SK-N-SH treated with all-trans-retinoic acid at 6 μM for 48 hours (cell line): ENCODE measurements at regions not wholly inside any gene's neighbourhood (a gene's known extent, or its start where the extent isn't known, plus 50 kb on each side); places are given as distances from the start of the nearest gene placed in this dataset.

Experiments used
- ATAC-seq: fragments of 200-7000 bp; cut with Tn5 transposase; 3 replicates; pipeline ENCODE4 v1.9.1; 2020; ENCODE audit warnings: mild to moderate bottlenecking, moderate library complexity
- ARNTL ChIP-seq: fragments of 450-650 bp; formaldehyde crosslinking; IDR thresholded peaks from 2 replicates; pipeline ENCODE4 v1.5.0; 2020; ENCODE audit warnings: low read depth, mild to moderate bottlenecking, moderate library complexity, borderline replicate concordance
- BACH2 ChIP-seq: fragments of 250-450 bp; sonication (Bioruptor Pico); IDR thresholded peaks from 2 replicates; pipeline ENCODE4 v1.9.0; 2021; ENCODE audit warnings: mild to moderate bottlenecking, borderline replicate concordance
- CSDC2 ChIP-seq: fragments of 250-450 bp; sonication (Bioruptor Pico); IDR thresholded peaks from 2 replicates; pipeline ENCODE4 v1.5.0; 2020; ENCODE audit warnings: mild to moderate bottlenecking, moderate library complexity
- ESRRG ChIP-seq: fragments of 250-450 bp; sonication (Bioruptor Pico); IDR thresholded peaks from 2 replicates; pipeline ENCODE4 v1.6.1; 2021; ENCODE audit warnings: mild to moderate bottlenecking
- GLIS3 ChIP-seq: fragments of 250-450 bp; sonication (Bioruptor Pico); IDR thresholded peaks from 2 replicates; pipeline ENCODE4 v1.5.0; 2020; ENCODE audit warnings: mild to moderate bottlenecking, moderate library complexity
- OSR1 ChIP-seq: fragments of 250-450 bp; sonication (Bioruptor Pico); IDR thresholded peaks from 2 replicates; pipeline ENCODE4 v1.8.0; 2022; ENCODE audit warnings: moderate library complexity, mild to moderate bottlenecking, inconsistent platforms
- RARB ChIP-seq: fragments of 250-450 bp; sonication (Bioruptor Pico); IDR thresholded peaks from 2 replicates; pipeline ENCODE4 v1.8.0; 2021; ENCODE audit warnings: mild to moderate bottlenecking, moderate library complexity
- SNAI2 ChIP-seq: fragments of 250-450 bp; sonication (Bioruptor Pico); IDR thresholded peaks from 2 replicates; pipeline ENCODE4 v1.5.0; 2020; ENCODE audit warnings: mild to moderate bottlenecking, moderate library complexity
- TCF4 ChIP-seq: fragments of 250-450 bp; sonication (Bioruptor Pico); IDR thresholded peaks from 2 replicates; pipeline ENCODE4 v1.8.0; 2021; ENCODE audit warnings: mild to moderate bottlenecking, moderate library complexity, borderline replicate concordance
- TOX ChIP-seq: fragments of 250-450 bp; sonication (Bioruptor Pico); IDR thresholded peaks from 2 replicates; pipeline ENCODE4 v1.8.0; 2021; ENCODE audit warnings: mild to moderate bottlenecking, moderate library complexity, borderline replicate concordance
- ZC3H10 ChIP-seq: fragments of 250-450 bp; sonication (Bioruptor Pico); IDR thresholded peaks from 2 replicates; pipeline ENCODE4 v1.5.1; 2021; ENCODE audit warnings: mild to moderate bottlenecking, moderate library complexity
- ZFP3 ChIP-seq: fragments of 250-450 bp; sonication (Bioruptor Pico); IDR thresholded peaks from 2 replicates; pipeline ENCODE4 v1.5.0; 2020; ENCODE audit warnings: mild to moderate bottlenecking, moderate library complexity
- ZFP30 ChIP-seq: fragments of 450-650 bp; formaldehyde crosslinking; IDR thresholded peaks from 2 replicates; pipeline ENCODE4 v1.5.0; 2022; ENCODE audit warnings: mild to moderate bottlenecking, moderate library complexity
- ZNF565 ChIP-seq: fragments of 450-650 bp; formaldehyde crosslinking; conservative IDR thresholded peaks from 2 replicates; pipeline ENCODE4 v1.5.0; 2020; ENCODE audit warnings: low read depth, mild to moderate bottlenecking, moderate library complexity
- ZNF70 ChIP-seq: fragments of 450-650 bp; formaldehyde crosslinking; IDR thresholded peaks from 2 replicates; pipeline ENCODE4 v1.5.0; 2020; ENCODE audit warnings: mild to moderate bottlenecking, moderate library complexity
- ZNF8 ChIP-seq: fragments of 450-650 bp; formaldehyde crosslinking; IDR thresholded peaks from 2 replicates; pipeline ENCODE4 v1.5.0; 2020; ENCODE audit warnings: mild to moderate bottlenecking, moderate library complexity
- TF ChIP-seq, protein P1 (sequence below): fragments of 250-450 bp; sonication (Bioruptor Pico); IDR thresholded peaks from 2 replicates; pipeline ENCODE4 v1.8.0; 2020; ENCODE audit warnings: mild to moderate bottlenecking, moderate library complexity, borderline replicate concordance
- TF ChIP-seq, protein P2 (sequence below): fragments of 250-450 bp; sonication (Bioruptor Pico); IDR thresholded peaks from 2 replicates; pipeline ENCODE4 v1.5.1; 2020; ENCODE audit warnings: low read depth, mild to moderate bottlenecking, moderate library complexity
- TF ChIP-seq, protein P3 (sequence below): fragments of 250-450 bp; sonication (Bioruptor Pico); IDR thresholded peaks from 2 replicates; pipeline ENCODE4 v1.8.0; 2021; ENCODE audit warnings: low read depth, mild to moderate bottlenecking, moderate library complexity, borderline replicate concordance
- TF ChIP-seq, protein P4 (sequence below): fragments of 250-450 bp; sonication (Bioruptor Pico); IDR thresholded peaks from 2 replicates; pipeline ENCODE4 v1.5.0; 2020; ENCODE audit warnings: mild to moderate bottlenecking, moderate library complexity

DNA sequence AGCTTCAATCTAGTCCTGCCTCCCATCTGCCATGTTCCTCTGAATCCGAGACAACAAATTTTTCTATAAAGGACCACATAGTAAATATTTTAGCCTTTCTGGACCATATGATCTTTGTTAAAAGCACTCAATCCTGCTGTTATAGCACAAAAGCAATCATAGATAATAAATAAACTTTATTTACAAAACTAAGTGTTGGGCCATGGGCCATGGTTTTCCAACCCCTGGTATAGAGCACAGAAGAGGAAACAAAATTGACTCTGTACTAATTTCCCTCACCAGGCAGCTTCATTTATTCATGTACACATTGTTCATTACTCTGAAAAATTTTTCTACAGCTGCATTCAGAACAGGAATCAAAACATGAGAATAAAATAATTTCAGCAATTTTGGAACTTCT lies 288.9 kb downstream of the AGTPBP1 start (continued):
- TF ChIP-seq, protein P1, sequence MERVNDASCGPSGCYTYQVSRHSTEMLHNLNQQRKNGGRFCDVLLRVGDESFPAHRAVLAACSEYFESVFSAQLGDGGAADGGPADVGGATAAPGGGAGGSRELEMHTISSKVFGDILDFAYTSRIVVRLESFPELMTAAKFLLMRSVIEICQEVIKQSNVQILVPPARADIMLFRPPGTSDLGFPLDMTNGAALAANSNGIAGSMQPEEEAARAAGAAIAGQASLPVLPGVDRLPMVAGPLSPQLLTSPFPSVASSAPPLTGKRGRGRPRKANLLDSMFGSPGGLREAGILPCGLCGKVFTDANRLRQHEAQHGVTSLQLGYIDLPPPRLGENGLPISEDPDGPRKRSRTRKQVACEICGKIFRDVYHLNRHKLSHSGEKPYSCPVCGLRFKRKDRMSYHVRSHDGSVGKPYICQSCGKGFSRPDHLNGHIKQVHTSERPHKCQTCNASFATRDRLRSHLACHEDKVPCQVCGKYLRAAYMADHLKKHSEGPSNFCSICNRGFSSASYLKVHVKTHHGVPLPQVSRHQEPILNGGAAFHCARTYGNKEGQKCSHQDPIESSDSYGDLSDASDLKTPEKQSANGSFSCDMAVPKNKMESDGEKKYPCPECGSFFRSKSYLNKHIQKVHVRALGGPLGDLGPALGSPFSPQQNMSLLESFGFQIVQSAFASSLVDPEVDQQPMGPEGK (CRISPR knock-in tag), result no peak

DNA sequence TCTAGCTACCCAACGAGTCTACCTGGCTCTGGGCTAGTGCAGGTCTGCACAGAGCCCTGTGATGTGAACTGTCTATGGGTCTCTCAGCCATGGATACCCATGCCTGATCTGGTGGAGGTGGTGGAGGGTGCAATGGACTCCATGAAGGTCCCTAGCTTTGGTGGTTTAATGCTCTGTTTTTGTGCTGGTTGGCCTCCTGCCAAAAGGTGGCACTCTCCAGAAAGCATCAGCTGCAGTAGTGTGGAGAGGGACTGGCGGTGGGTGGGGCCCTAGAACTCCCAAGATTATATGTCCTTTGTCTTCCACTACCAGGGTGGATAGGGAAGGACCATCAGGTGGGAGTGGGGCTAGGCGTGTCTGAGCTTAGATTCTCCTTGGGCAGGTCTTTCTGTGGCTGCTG lies 290.1 kb downstream of the AGTPBP1 start:
- TF ChIP-seq, protein P2, sequence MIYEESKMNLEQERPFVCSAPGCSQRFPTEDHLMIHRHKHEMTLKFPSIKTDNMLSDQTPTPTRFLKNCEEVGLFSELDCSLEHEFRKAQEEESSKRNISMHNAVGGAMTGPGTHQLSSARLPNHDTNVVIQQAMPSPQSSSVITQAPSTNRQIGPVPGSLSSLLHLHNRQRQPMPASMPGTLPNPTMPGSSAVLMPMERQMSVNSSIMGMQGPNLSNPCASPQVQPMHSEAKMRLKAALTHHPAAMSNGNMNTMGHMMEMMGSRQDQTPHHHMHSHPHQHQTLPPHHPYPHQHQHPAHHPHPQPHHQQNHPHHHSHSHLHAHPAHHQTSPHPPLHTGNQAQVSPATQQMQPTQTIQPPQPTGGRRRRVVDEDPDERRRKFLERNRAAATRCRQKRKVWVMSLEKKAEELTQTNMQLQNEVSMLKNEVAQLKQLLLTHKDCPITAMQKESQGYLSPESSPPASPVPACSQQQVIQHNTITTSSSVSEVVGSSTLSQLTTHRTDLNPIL (CRISPR knock-in tag), result no peak
- TF ChIP-seq, protein P3, sequence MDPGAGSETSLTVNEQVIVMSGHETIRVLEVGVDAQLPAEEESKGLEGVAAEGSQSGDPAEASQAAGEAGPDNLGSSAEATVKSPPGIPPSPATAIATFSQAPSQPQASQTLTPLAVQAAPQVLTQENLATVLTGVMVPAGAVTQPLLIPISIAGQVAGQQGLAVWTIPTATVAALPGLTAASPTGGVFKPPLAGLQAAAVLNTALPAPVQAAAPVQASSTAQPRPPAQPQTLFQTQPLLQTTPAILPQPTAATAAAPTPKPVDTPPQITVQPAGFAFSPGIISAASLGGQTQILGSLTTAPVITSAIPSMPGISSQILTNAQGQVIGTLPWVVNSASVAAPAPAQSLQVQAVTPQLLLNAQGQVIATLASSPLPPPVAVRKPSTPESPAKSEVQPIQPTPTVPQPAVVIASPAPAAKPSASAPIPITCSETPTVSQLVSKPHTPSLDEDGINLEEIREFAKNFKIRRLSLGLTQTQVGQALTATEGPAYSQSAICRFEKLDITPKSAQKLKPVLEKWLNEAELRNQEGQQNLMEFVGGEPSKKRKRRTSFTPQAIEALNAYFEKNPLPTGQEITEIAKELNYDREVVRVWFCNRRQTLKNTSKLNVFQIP, result no peak
- TF ChIP-seq TOX (CRISPR knock-in tag) (no peak), ZNF8 (no peak), ZNF565 (CRISPR knock-in tag) (no peak), SNAI2 (no peak), ARNTL (CRISPR knock-in tag) (no peak), RARB (CRISPR knock-in tag) (no peak), OSR1 (CRISPR knock-in tag) (no peak), ZC3H10 (CRISPR knock-in tag) (no peak), TCF4 (CRISPR knock-in tag) (no peak), ZFP30 (CRISPR knock-in tag) (no peak)
- TF ChIP-seq, protein P4, sequence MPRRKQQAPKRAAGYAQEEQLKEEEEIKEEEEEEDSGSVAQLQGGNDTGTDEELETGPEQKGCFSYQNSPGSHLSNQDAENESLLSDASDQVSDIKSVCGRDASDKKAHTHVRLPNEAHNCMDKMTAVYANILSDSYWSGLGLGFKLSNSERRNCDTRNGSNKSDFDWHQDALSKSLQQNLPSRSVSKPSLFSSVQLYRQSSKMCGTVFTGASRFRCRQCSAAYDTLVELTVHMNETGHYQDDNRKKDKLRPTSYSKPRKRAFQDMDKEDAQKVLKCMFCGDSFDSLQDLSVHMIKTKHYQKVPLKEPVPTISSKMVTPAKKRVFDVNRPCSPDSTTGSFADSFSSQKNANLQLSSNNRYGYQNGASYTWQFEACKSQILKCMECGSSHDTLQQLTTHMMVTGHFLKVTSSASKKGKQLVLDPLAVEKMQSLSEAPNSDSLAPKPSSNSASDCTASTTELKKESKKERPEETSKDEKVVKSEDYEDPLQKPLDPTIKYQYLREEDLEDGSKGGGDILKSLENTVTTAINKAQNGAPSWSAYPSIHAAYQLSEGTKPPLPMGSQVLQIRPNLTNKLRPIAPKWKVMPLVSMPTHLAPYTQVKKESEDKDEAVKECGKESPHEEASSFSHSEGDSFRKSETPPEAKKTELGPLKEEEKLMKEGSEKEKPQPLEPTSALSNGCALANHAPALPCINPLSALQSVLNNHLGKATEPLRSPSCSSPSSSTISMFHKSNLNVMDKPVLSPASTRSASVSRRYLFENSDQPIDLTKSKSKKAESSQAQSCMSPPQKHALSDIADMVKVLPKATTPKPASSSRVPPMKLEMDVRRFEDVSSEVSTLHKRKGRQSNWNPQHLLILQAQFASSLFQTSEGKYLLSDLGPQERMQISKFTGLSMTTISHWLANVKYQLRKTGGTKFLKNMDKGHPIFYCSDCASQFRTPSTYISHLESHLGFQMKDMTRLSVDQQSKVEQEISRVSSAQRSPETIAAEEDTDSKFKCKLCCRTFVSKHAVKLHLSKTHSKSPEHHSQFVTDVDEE (CRISPR knock-in tag), result no peak
- no peak for ATAC-seq

DNA sequence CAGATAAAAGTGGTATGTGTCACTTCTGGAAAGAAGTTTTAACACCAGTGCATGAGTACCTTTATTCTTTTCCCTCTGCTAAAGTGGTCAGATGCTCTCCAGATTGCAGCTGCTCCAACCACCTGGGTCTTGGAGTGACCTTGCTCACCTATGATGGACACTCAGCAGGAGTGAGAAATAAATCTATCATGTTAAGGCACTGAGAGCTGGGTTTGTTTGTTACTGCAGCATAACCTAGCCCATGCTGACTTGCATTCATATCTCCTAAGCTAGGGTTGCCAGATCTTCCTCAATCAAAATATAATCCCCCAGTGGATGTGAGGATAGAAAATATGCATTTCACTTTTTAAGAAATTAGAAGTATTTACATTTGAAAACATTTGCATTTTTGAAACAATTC lies 295.9 kb downstream of the AGTPBP1 start:
- TF ChIP-seq CSDC2 (CRISPR knock-in tag) (no peak), ESRRG (CRISPR knock-in tag) (no peak), RARB (CRISPR knock-in tag) (no peak), OSR1 (CRISPR knock-in tag) (no peak)
- TF ChIP-seq, protein P2 (CRISPR knock-in tag), result no peak
- TF ChIP-seq, protein P4 (CRISPR knock-in tag), result no peak
- no peak for ATAC-seq

DNA sequence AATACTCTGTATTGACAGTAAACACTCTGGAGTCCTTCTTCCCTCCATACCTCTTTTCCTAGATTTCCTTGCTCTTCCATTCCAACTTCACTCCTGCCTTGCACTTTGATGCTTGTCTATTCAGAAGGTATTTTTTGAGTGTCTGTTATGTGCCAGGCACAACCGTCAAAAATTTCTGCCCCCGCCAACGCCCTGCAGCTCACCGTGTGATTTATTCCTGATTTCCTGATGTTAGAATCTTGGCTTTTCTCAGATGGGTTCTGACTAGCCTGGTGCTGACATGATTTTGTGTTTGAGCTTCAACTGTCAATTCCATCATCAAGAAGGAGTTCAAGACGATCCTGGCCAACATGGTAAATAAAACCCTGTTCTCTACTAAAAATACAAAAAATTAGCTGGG lies 297.5 kb downstream of the AGTPBP1 start:
- ATAC-seq, result no peak
- TF ChIP-seq CSDC2 (CRISPR knock-in tag) (no peak), GLIS3 (CRISPR knock-in tag) (no peak), BACH2 (CRISPR knock-in tag) (no peak), ZNF70 (CRISPR knock-in tag) (no peak), ZC3H10 (CRISPR knock-in tag) (no peak), ARNTL (CRISPR knock-in tag) (no peak), SNAI2 (no peak), TOX (CRISPR knock-in tag) (no peak), ZFP3 (CRISPR knock-in tag) (no peak), TCF4 (CRISPR knock-in tag) (no peak), RARB (CRISPR knock-in tag) (no peak)
- TF ChIP-seq, protein P1 (CRISPR knock-in tag), result no peak
- TF ChIP-seq, protein P3, result no peak
